ENCODE measurements at regions not wholly inside any gene's neighbourhood (a gene's known extent, or its start where the extent isn't known, plus 50 kb on each side); places are given as distances from the start of the nearest gene placed in this dataset.
A peak's percentile ranks its signal among the peaks of the same experiment; 100 is the strongest.
"Not testable (repeated sequence)": the region's sequence is repeated elsewhere in the genome, so short reads cannot be mapped to it uniquely, and the experiment has no call there.

GRCh38 chr2:238720232-238720672 is 127.6 kb upstream of the TWIST2 start:
- DNase-seq (ENCODE audit: low spot score): no peak
- peak; percentile 70 for ATAC-seq
- intact Hi-C loops (cut with DNase I): no loop called here

GRCh38 chr2:238722181-238722580 is 125.7 kb upstream of the TWIST2 start:
- DNase-seq (ENCODE audit: low spot score) (no peak), ATAC-seq (no peak)
- intact Hi-C loops (cut with DNase I): no loop called here

GRCh38 chr2:238722883-238723282 is 125.0 kb upstream of the TWIST2 start:
- intact Hi-C loops (cut with DNase I): no loop called here
- ATAC-seq: no peak
- DNase-seq (ENCODE audit: low spot score): no peak

GRCh38 chr2:238723740-238724320 is 124.1 kb upstream of the TWIST2 start:
- intact Hi-C loops (cut with DNase I); DNase-seq (ENCODE audit: low spot score); ATAC-seq: not testable (repeated sequence)

- intact Hi-C loops (cut with DNase I): no loop called here
- no peak for ATAC-seq
- no peak for DNase-seq (ENCODE audit: low spot score)
Measured at GRCh38 chr2:238724728-238725127, 123.2 kb upstream of the TWIST2 start.

GRCh38 chr2:238725298-238725697 is 122.6 kb upstream of the TWIST2 start:
- ATAC-seq: no peak
- DNase-seq (ENCODE audit: low spot score): no peak
- intact Hi-C loops (cut with DNase I): no loop called here

- DNase-seq (ENCODE audit: low spot score) (no peak), ATAC-seq (no peak)
- intact Hi-C loops (cut with DNase I): no loop called here
Measured at GRCh38 chr2:238726670-238727584, 121.0 kb upstream of the TWIST2 start.

GRCh38 chr2:238727585-238728329 is 120.1 kb upstream of the TWIST2 start:
- peak; percentile 82 for ATAC-seq
- DNase-seq (ENCODE audit: low spot score): no peak
- intact Hi-C loops (cut with DNase I): no loop called here

GRCh38 chr2:238728330-238729260 is 119.3 kb upstream of the TWIST2 start:
- ATAC-seq: peak; percentile 65
- intact Hi-C loops (cut with DNase I): no loop called here
- DNase-seq (ENCODE audit: low spot score): no peak

- intact Hi-C loops (cut with DNase I): no loop called here
- ATAC-seq (no peak), DNase-seq (ENCODE audit: low spot score) (no peak)
Measured at GRCh38 chr2:238729261-238729935, 118.5 kb upstream of the TWIST2 start.

GRCh38 chr2:238730001-238730669 is 117.8 kb upstream of the TWIST2 start:
- no peak for DNase-seq (ENCODE audit: low spot score)

GRCh38 chr2:238730881-238731280 is 117.0 kb upstream of the TWIST2 start:
- DNase-seq (ENCODE audit: low spot score) (no peak), ATAC-seq (no peak)
- intact Hi-C loops (cut with DNase I): no loop called here

More at GRCh38 chr2:238730001-238730669, 117.8 kb upstream of the TWIST2 start:
- no peak for ATAC-seq
- intact Hi-C loops (cut with DNase I): no loop called here

GRCh38 chr2:238731961-238732360 is 115.9 kb upstream of the TWIST2 start:
- DNase-seq (ENCODE audit: low spot score) (no peak), ATAC-seq (no peak)
- intact Hi-C loops (cut with DNase I): no loop called here

GRCh38 chr2:238738917-238739316 is 109.0 kb upstream of the TWIST2 start:
- intact Hi-C loops (cut with DNase I): no loop called here
- no peak for DNase-seq (ENCODE audit: low spot score)
- ATAC-seq: no peak

- DNase-seq (ENCODE audit: low spot score) (no peak), ATAC-seq (no peak)
- intact Hi-C loops (cut with DNase I): no loop called here
Measured at GRCh38 chr2:238739668-238740067, 108.2 kb upstream of the TWIST2 start.

- DNase-seq (ENCODE audit: low spot score) (no peak), ATAC-seq (no peak)
- intact Hi-C loops (cut with DNase I): no loop called here
Measured at GRCh38 chr2:238741277-238741676, 106.6 kb upstream of the TWIST2 start.

GRCh38 chr2:238742066-238742465 is 105.8 kb upstream of the TWIST2 start:
- intact Hi-C loops (cut with DNase I): no loop called here
- DNase-seq (ENCODE audit: low spot score): no peak
- ATAC-seq: no peak

- intact Hi-C loops (cut with DNase I): no loop called here
- DNase-seq (ENCODE audit: low spot score): no peak
- no peak for ATAC-seq
Measured at GRCh38 chr2:238742664-238743063, 105.2 kb upstream of the TWIST2 start.

Measured in sciatic nerve (tissue), 2 donors.